HG02885 (cell line): ENCODE measurements at regions not wholly inside any gene's neighbourhood (a gene's known extent, or its start where the extent isn't known, plus 50 kb on each side); places are given as distances from the start of the nearest gene placed in this dataset.
"Not testable (repeated sequence)": the region's sequence is repeated elsewhere in the genome, so short reads cannot be mapped to it uniquely, and the experiment has no call there.

Source experiments
- ATAC-seq: cut with Tn5 transposase; IDR thresholded peaks from one replicate; pipeline ENCODE4 v1.9.1; 2021; ENCODE audit warnings: mild to moderate bottlenecking; ENCODE audit not compliant: unreplicated experiment, poor library complexity

GRCh38 chr1:241447031-241447644 lies 72.4 kb downstream of the FH start:
- ATAC-seq: no peak

DNA sequence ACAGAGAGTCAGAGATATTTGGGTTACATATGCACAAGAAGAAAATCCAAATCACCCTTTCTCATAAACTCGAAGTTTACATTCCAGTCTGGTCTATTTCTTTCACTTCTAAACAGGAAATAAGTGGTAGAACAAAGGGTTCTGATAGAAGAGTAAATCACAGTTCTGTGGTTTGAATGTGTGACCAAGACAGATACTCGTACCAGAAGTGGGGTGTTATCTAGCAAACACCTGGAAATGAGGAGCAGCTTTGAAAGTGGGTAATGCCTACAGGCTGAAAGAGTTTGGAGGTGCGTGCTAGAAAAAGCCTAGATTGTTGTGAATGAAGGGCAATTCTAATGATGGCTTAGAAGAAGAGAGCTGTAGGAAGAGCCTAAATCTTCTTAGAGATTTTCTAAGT lies 74.7 kb downstream of the FH start:
- ATAC-seq: no peak

DNA sequence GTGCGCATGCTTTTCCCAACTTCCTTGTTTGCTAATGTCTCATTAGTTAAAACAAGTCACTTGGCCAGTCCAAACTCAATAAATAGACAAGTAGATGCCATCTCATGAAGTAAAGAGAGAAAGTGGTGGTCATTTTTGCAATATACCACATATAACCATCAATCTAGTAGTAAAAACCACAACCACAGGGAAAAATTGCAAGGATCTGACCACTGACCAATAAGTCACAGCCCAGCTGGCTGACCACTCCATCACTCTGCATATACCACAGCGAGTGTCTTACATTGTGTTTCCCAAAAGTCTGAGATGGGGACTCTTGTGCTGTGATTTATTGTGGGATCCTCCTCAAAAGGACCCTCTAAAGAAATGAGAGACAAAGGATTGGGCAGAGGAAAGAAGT lies 76.0 kb downstream of the FH start:
- ATAC-seq: no peak

- ATAC-seq: no peak
Observed at GRCh38 chr1:241442686-241443085, 76.9 kb downstream of the FH start.

DNA sequence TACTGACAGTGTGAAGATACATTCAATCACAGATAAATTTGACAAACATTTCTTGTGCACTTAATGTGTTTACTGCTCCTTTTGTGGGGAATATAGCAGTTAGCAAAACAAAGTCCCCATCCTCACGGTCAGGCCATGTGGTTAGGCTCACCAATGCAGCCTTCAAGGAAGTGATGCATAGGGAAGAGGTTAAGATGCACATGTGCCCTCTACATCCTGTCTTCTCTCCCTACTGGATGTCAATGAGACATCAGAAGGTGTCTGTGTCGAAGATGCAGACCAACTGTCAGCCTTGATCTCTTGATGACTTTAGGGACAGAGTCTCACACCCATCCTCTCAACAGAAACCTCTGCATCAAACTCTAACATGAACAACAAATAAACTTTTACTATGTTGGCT lies 78.7 kb downstream of the FH start:
- no peak for ATAC-seq

DNA sequence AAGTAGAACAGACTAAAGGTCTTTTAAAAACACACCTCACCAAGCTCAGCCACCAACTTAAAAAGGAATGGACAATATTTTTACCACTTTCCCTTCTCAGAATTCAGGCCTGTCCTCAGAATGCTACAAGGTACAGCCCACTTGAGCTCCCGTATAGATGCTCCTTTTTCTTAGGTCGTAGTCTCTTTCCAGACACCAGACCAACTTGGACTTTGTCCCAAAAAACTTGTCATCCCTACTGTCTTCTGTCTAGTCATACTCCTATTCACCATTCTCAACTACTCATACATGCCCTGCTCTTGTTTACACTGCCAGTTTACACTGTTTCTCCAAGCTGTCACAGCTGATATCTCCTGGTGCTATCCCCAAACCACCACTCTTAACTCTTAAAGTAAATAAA lies 80.9 kb downstream of the FH start:
- not testable (repeated sequence) for ATAC-seq

DNA sequence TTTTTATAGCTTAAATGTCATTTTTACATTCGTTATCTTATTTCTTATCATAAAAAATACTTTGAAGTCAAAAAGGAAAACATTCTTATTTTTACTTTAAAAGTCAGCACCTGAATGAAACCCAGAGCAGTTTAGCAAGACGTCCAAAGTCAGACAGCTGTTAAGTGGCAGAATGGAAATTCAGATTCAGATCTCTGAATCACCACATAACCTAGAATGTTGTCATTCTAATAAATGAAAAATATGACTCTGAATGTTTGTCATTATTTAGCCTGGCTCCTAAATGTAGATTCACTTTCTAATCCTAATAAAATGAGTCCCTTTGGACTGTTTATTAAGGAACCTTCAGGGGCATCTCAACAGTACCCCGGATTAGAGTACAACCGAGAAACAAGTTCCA lies 75.2 kb upstream of the RGS7 start:
- no peak for ATAC-seq

- ATAC-seq: not testable (repeated sequence)
Observed at GRCh38 chr1:241425091-241425490, 68.1 kb upstream of the RGS7 start.

GRCh38 chr1:241424480-241424971 lies 67.5 kb upstream of the RGS7 start:
- ATAC-seq: no peak

DNA sequence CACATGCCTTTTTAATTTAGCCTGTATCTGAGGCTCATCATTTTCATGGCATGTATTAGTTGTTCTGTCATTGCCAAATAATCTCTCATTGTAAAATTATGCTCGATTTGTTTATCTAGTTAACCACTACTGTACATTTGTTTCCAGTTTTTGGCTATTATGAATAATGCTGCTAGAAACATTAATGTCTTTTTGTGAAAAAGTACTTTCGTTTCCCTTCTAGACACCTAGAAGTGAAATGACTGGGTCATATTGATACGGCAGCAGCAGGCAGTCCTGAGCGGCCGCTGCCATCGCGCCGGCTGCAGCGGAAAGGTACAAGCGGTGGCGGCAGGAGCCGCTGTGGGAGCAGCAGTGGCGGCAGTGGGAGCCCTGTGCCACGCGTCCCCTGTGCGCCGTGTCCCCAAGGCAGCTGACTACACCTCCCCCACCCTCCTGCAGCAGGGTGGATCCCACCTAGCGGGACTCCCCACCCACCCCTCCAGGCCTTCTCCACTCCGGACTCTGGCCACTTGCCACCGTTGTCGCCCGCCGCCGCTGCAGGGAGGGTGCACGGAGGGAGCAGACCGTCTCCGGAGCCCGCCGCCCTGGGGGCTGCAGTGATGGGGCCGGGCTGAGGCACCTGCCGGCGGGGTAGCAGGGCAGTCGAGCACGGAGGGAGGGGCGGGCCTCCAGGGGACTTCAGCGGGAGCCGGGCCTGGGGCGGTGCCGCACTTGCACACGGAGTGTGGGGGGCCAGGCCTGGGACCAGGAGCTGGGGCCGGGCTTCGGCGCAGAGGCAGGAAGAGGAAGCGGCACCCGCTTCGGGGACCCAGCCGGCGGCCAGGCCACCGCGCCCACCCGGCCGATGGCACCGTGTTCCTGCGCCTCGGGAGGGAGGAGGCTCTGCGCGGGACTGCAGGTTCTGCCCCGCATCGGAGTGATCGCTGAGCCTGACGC lies 66.8 kb upstream of the RGS7 start:
- peak; percentile 63 for ATAC-seq

GRCh38 chr1:241422470-241422869 lies 65.5 kb upstream of the RGS7 start:
- no peak for ATAC-seq

DNA sequence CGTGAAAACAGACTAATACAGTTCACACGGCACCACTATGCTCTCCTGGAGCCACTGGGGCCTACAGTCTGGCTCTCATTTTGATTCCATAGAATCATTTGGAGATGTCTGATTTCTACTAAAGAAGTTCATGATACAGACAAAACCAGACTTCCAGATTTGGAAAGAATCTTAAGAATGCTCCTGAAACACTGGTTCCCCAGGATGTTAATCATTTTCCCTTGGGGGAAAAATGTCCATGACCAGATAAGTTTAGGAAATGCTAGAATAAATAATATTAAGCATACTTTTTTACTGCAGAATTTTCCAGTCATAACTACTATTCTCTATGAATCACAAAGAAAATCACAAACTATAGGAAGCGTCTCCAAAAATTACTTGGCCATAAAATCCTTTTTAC lies 63.0 kb upstream of the RGS7 start:
- ATAC-seq: no peak

- no peak for ATAC-seq
Observed at GRCh38 chr1:241417258-241417657, 60.3 kb upstream of the RGS7 start.

DNA sequence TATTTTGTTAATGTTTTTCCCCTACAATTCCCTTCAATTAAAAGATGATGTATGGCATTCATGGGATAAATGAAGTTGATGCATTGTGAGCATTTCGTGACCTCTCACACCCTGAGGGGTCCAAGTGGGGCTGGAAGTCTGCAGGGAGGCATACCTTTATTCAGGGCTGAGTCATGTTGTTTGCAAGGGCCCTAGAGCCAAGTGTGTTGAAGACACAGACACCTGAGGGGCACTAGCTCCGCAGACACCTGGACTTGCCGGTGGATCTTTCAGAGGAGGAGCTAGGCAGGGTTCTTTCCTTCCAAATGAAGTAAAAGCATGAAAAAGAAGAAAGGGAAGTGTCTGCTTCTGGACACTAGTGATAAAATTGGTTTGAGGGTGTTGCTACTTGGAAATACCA lies 57.0 kb upstream of the RGS7 start:
- no peak for ATAC-seq

- ATAC-seq: no peak
Observed at GRCh38 chr1:241413386-241413785, 56.4 kb upstream of the RGS7 start.

GRCh38 chr1:241412646-241413045 lies 55.6 kb upstream of the RGS7 start:
- no peak for ATAC-seq

GRCh38 chr1:241411776-241412338 lies 54.9 kb upstream of the RGS7 start:
- ATAC-seq: no peak

DNA sequence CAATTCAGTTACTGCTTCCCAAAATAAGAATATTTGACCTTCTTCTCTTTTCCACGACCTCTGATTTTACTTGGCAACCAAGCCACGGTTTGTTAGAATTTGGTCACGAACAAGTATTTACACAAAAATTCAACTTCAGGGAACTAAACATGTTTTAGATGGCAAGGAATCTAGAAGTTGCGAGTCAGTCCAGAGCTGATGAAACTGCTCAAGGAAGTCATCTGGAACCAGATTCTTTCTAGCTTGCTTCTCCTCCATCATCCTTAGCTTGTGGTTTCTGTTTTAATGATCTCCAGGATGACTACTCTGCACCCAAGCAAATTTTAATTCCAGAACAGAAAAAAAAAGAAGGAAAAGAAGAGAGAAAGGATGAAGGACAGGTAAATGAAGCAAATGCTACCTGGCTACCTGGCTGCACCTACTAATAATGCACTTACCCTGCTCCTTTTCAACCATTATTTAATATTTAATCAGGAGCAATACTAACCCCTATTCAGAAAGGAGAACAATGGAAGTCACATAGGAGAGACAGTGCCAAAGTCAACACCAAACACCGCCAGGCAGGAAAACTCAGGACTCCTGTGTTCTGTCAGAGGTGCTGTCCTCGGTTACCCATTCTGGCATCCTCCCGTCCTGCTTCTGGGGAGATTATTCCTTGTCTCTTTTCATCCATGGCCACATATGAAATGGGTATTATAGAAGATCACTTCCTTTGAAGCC lies 54.2 kb upstream of the RGS7 start:
- ATAC-seq: no peak

- ATAC-seq: no peak
Observed at GRCh38 chr1:241408170-241408569, 51.2 kb upstream of the RGS7 start.
